GM23338 (cell line): ENCODE measurements at regions not wholly inside any gene's neighbourhood (a gene's known extent, or its start where the extent isn't known, plus 50 kb on each side); places are given as distances from the start of the nearest gene placed in this dataset.

Experiments used
- ATAC-seq: fragments of 200-7000 bp; cut with Tn5 transposase; 3 replicates; pipeline ENCODE4 v1.9.1; 2020
- DNase-seq: peaks from one replicate; pipeline ENCODE4 v3.0.0-alpha.2; 2015; ENCODE audit warnings: low spot score
- H2AFZ ChIP-seq: fragments of 200-600 bp; sonication (generic); 2 replicates; pipeline ENCODE4 v1.8.0; 2016; ENCODE audit warnings: antibody characterized with exemption, mild to moderate bottlenecking, moderate library complexity
- H3F3A ChIP-seq: fragments of 200-600 bp; sonication (generic); replicated peaks from 2 replicates; pipeline ENCODE4 v1.8.0; 2017; ENCODE audit warnings: antibody characterized with exemption, mixed run types, low read depth
- H3K27ac ChIP-seq: fragments of 200-600 bp; sonication (generic); 2 replicates; pipeline ENCODE4 v1.6.1; 2016; ENCODE audit warnings: low read depth
- H3K27me3 ChIP-seq: fragments of 200-600 bp; sonication (generic); 2 replicates; pipeline ENCODE4 v1.8.0; 2016; ENCODE audit warnings: mild to moderate bottlenecking, mixed run types, moderate library complexity; ENCODE audit not compliant: insufficient read depth
- H3K36me3 ChIP-seq: fragments of 200-600 bp; sonication (generic); 2 replicates; pipeline ENCODE4 v1.8.0; 2016; ENCODE audit warnings: mild to moderate bottlenecking; ENCODE audit not compliant: insufficient read depth
- H3K4me1 ChIP-seq: fragments of 200-600 bp; sonication (generic); 2 replicates; pipeline ENCODE4 v1.8.0; 2016; ENCODE audit warnings: mild to moderate bottlenecking, moderate library complexity; ENCODE audit not compliant: insufficient read depth
- H3K4me2 ChIP-seq: fragments of 200-600 bp; sonication (generic); 2 replicates; pipeline ENCODE4 v1.7.1; 2017; ENCODE audit warnings: mixed run types
- H3K4me3 ChIP-seq: fragments of 200-600 bp; sonication (generic); 2 replicates; pipeline ENCODE4 v1.6.1; 2016; ENCODE audit warnings: mixed run types
- H3K79me2 ChIP-seq: fragments of 200-600 bp; sonication (generic); replicated peaks from 2 replicates; pipeline ENCODE4 v1.8.0; 2017; ENCODE audit warnings: mild to moderate bottlenecking; ENCODE audit not compliant: insufficient read depth
- H3K9me2 ChIP-seq: fragments of 200-600 bp; sonication (generic); 2 replicates; pipeline ENCODE4 v1.8.0; 2017; ENCODE audit not compliant: insufficient read depth
- H4K20me1 ChIP-seq: fragments of 200-600 bp; sonication (generic); replicated peaks from 2 replicates; pipeline ENCODE4 v1.8.0; 2017; ENCODE audit warnings: mild to moderate bottlenecking; ENCODE audit not compliant: insufficient read depth
- H3K27ac Mint-ChIP-seq: 2 replicates; pipeline ENCODE4 v1.8.0; 2020; ENCODE audit warnings: inconsistent platforms, mild to moderate bottlenecking, moderate library complexity, mixed read lengths
- H3K27me3 Mint-ChIP-seq: 3 replicates; pipeline ENCODE4 v1.8.0; 2022; ENCODE audit warnings: low read depth, mild to moderate bottlenecking, moderate library complexity, mixed read lengths, inconsistent platforms; ENCODE audit not compliant: insufficient read depth, poor library complexity
- H3K36me3 Mint-ChIP-seq: 3 replicates; pipeline ENCODE4 v1.8.0; 2021; ENCODE audit warnings: low read depth, mild to moderate bottlenecking, inconsistent platforms, moderate library complexity, mixed read lengths
- H3K4me1 Mint-ChIP-seq: 3 replicates; pipeline ENCODE4 v1.8.0; 2020; ENCODE audit warnings: mild to moderate bottlenecking, inconsistent platforms, mixed read lengths
- H3K4me3 Mint-ChIP-seq: 3 replicates; pipeline ENCODE4 v1.8.0; 2021; ENCODE audit warnings: moderate library complexity, mild to moderate bottlenecking, inconsistent platforms, mixed read lengths
- H3K9me3 Mint-ChIP-seq: 3 replicates; pipeline ENCODE4 v1.8.0; 2020; ENCODE audit warnings: moderate library complexity, mild to moderate bottlenecking, inconsistent platforms, mixed read lengths
- CREB1 ChIP-seq: fragments of 250-450 bp; sonication (Bioruptor Pico); IDR thresholded peaks from 2 replicates; pipeline ENCODE4 v1.5.0; 2020; ENCODE audit warnings: low read depth, mild to moderate bottlenecking, moderate library complexity
- EZH2phosphoT487 ChIP-seq: fragments of 200-600 bp; sonication (generic); IDR thresholded peaks from one replicate; pipeline ENCODE4 v1.8.1; 2018; ENCODE audit warnings: antibody characterized with exemption; ENCODE audit not compliant: unreplicated experiment
- JUNB ChIP-seq: IDR thresholded peaks from one replicate; pipeline ENCODE4 v1.6.1; 2016; ENCODE audit warnings: antibody characterized with exemption; ENCODE audit not compliant: unreplicated experiment
- NANOG ChIP-seq: IDR thresholded peaks from 2 replicates; pipeline ENCODE4 v1.6.1; 2016; ENCODE audit warnings: antibody characterized with exemption, borderline replicate concordance
- POLR2AphosphoS5 ChIP-seq: IDR thresholded peaks from 2 replicates; pipeline ENCODE4 v1.6.1; 2016; ENCODE audit warnings: antibody characterized with exemption, low read depth
- REST ChIP-seq: IDR thresholded peaks from one replicate; pipeline ENCODE4 v1.6.1; 2018; ENCODE audit warnings: antibody characterized with exemption; ENCODE audit not compliant: unreplicated experiment
- ZNF462 ChIP-seq: fragments of 250-450 bp; sonication (Bioruptor Pico); IDR thresholded peaks from 2 replicates; pipeline ENCODE4 v1.5.0; 2020; ENCODE audit warnings: mild to moderate bottlenecking, moderate library complexity

GRCh38 chr6:163702736-163703135 lies 288.2 kb downstream of the QKI start (continued):
- TF ChIP-seq ZNF462 (CRISPR knock-in tag) (no peak), REST (no peak), JUNB (no peak), NANOG (no peak)

GRCh38 chr6:163701762-163702161 lies 287.2 kb downstream of the QKI start:
- H3K27me3 Mint-ChIP-seq, result peaks cover 4% of the 10 kb centered on the region
- H3K36me3 Mint-ChIP-seq, result no peaks in the 10 kb centered on the region; the same call in 2 of the 3 replicates
- ATAC-seq, result no peak
- TF ChIP-seq POLR2AphosphoS5 (no peak), CREB1 (no peak), ZNF462 (CRISPR knock-in tag) (no peak), EZH2phosphoT487 (no peak)

More at GRCh38 chr6:163701762-163702161, 287.2 kb downstream of the QKI start:
- Histone ChIP-seq H3K27me3 (no peaks in the 10 kb centered on the region), H3K9me2 (peaks cover 14% of the 10 kb centered on the region), H3K27ac (no peak overlapping the region), H3K4me3 (no peak overlapping the region), H4K20me1 (no peaks in the 10 kb centered on the region), H2AFZ (no peak overlapping the region), H3K4me2 (no peak overlapping the region), H3K79me2 (no peaks in the 10 kb centered on the region), H3F3A (no peaks in the 10 kb centered on the region), H3K4me1 (no peaks in the 10 kb centered on the region), H3K36me3 (no peaks in the 10 kb centered on the region)
- H3K27ac Mint-ChIP-seq, result no peak overlapping the region
- no peaks in the 10 kb centered on the region; the same call in 1 of the 3 replicates for H3K9me3 Mint-ChIP-seq
- H3K4me3 Mint-ChIP-seq, result no peak overlapping the region
- H3K4me1 Mint-ChIP-seq, result peaks cover 2% of the 10 kb centered on the region; the same call in 1 of the 3 replicates
- DNase-seq, result no peak
